Endothelial cell of umbilical vein (primary cell): ENCODE measurements at regions not wholly inside any gene's neighbourhood (a gene's known extent, or its start where the extent isn't known, plus 50 kb on each side); places are given as distances from the start of the nearest gene placed in this dataset.

Source experiments
- CTCF ChIP-seq, 2 donors: IDR thresholded peaks; 1 replicate in 1 of 2; 2 replicates in 1 of 2; pipeline ENCODE4 v1.5.1; 2011; ENCODE audit warnings: low read length in 2 of 2, mild to moderate bottlenecking in 2 of 2, moderate library complexity in 2 of 2, control low read depth in 1 of 2, inconsistent platforms in 1 of 2, low read depth in 1 of 2; ENCODE audit not compliant: insufficient read depth in 1 of 2; ENCODE audit errors: extremely low read depth in 1 of 2
- EZH2 ChIP-seq: IDR thresholded peaks from 2 replicates; pipeline ENCODE4 v1.6.1; 2012; ENCODE audit warnings: borderline replicate concordance, low read depth, mild to moderate bottlenecking, moderate library complexity, low read length, inconsistent platforms; ENCODE audit not compliant: severe bottlenecking
- POLR2A ChIP-seq: IDR thresholded peaks from 2 replicates; pipeline ENCODE4 v1.6.1; 2012; ENCODE audit warnings: low read depth, mild to moderate bottlenecking, control low read depth, low read length
- POLR2AphosphoS5 ChIP-seq: IDR thresholded peaks from 2 replicates; pipeline ENCODE4 v1.6.1; 2012; ENCODE audit warnings: low read depth, mild to moderate bottlenecking, control low read depth, low read length, moderate library complexity; ENCODE audit not compliant: insufficient read depth
- TF ChIP-seq, protein P1 (sequence below): IDR thresholded peaks from 2 replicates; pipeline ENCODE4 v1.6.1; 2011; ENCODE audit not compliant: insufficient read depth, insufficient read length

GRCh38 chr20:60680554-60680953 lies 571.5 kb upstream of the CDH4 start:
- TF ChIP-seq CTCF (IDR thresholded peaks at IDR 0.05; ENCODE audit: extremely low read depth in 1 of 2, insufficient read depth in 1 of 2, low read depth in 1 of 2, low read length in 2 of 2) (no peak), POLR2A (no peak), POLR2AphosphoS5 (no peak), EZH2 (no peak)
- TF ChIP-seq, protein P1, sequence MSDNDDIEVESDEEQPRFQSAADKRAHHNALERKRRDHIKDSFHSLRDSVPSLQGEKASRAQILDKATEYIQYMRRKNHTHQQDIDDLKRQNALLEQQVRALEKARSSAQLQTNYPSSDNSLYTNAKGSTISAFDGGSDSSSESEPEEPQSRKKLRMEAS, result no peak
